ENCODE measurements at regions not wholly inside any gene's neighbourhood (a gene's known extent, or its start where the extent isn't known, plus 50 kb on each side); places are given as distances from the start of the nearest gene placed in this dataset.
"Not testable (repeated sequence)": the region's sequence is repeated elsewhere in the genome, so short reads cannot be mapped to it uniquely, and the experiment has no call there.

- Histone ChIP-seq H3K79me2 (ENCODE audit: insufficient read depth, low read depth, low read length) (no peaks in the 10 kb centered on the region), H3K4me2 (ENCODE audit: low read length) (peak overlapping the region; percentile 83), H3K36me3 (ENCODE audit: insufficient read depth, low read length) (peaks cover 6% of the 10 kb centered on the region; the same call in 1 of the 2 replicates), H4K20me1 (ENCODE audit: insufficient read depth, low read length) (no peaks in the 10 kb centered on the region), H3K9me3 (ENCODE audit: low read length) (peaks cover 26% of the 10 kb centered on the region), H3K9me2 (ENCODE audit: insufficient read depth, low read length) (no peaks in the 10 kb centered on the region), H2AFZ (ENCODE audit: low read length) (peak overlapping the region; percentile 94), H3K4me1 (ENCODE audit: insufficient read depth, low read length, poor library complexity, severe bottlenecking) (peaks cover 40% of the 10 kb centered on the region), H3K4me3 (ENCODE audit: low read depth, low read length, poor library complexity, severe bottlenecking) (peak overlapping the region; percentile 57), H3K27ac (ENCODE audit: low read depth, low read length, poor library complexity, severe bottlenecking) (peak overlapping the region; percentile 94)
- intact Hi-C loops (cut with micrococcal nuclease; ENCODE audit: unreplicated experiment), result loop anchor here (1.0 to 5.0 kb wide), 7 partner anchors 17 to 392 kb away; no protein-coding TSS in a partner anchor
- TF ChIP-seq CTCF (conservative IDR thresholded peaks at IDR 0.05; ENCODE audit: low read length), result no peak
- no peak for TF ChIP-seq EZH2phosphoT487 (IDR thresholded peaks at IDR 0.05; ENCODE audit: borderline replicate concordance, low read depth, low read length)
- peak; percentile 76 for DNase-seq (ENCODE audit: low spot score)
- ChIA-PET CTCF (ENCODE audit: unreplicated experiment) (interaction anchor here (0.5 kb wide), 1 partner anchor 55 kb away, joined by 4 read pairs; no protein-coding TSS in a partner anchor), POLR2A (interaction anchor here (0.8 to 1.7 kb wide), 9 partner anchors 11 to 534 kb away, joined by 3 to 7 read pairs (median 3); a partner anchor contains a TSS)
- BruUV-seq (replicated peaks), result no TSS peak
Observed at GRCh38 chr12:14239935-14240872, 125.3 kb upstream of the ATF7IP start.

- BruUV-seq (replicated peaks), result no TSS peak
- H3K4me3 ChIP-seq (ENCODE audit: low read depth, low read length, poor library complexity, severe bottlenecking), result peak overlapping the region; percentile 57
- TF ChIP-seq CTCF (conservative IDR thresholded peaks at IDR 0.05; ENCODE audit: low read length) (no peak), EZH2phosphoT487 (IDR thresholded peaks at IDR 0.05; ENCODE audit: borderline replicate concordance, low read depth, low read length) (no peak)
- intact Hi-C loops (cut with micrococcal nuclease; ENCODE audit: unreplicated experiment), result loop anchor here (1.0 to 2.0 kb wide), 3 partner anchors 16 to 125 kb away; no protein-coding TSS in a partner anchor
- H3K27ac ChIP-seq (ENCODE audit: low read depth, low read length, poor library complexity, severe bottlenecking), result peak overlapping the region; percentile 94
- DNase-seq (ENCODE audit: low spot score), result no peak
- peak overlapping the region; percentile 83 for H3K4me2 ChIP-seq (ENCODE audit: low read length)
- H3K79me2 ChIP-seq (ENCODE audit: insufficient read depth, low read depth, low read length), result no peaks in the 10 kb centered on the region
- ChIA-PET POLR2A (interaction anchor here (0.6 to 1.7 kb wide), 11 partner anchors 9 to 533 kb away, joined by 3 to 7 read pairs (median 4); a partner anchor contains a TSS), CTCF (ENCODE audit: unreplicated experiment) (no interaction called here)
- H3K4me1 ChIP-seq (ENCODE audit: insufficient read depth, low read length, poor library complexity, severe bottlenecking), result peaks cover 45% of the 10 kb centered on the region
- H3K9me2 ChIP-seq (ENCODE audit: insufficient read depth, low read length), result no peaks in the 10 kb centered on the region
- peaks cover 6% of the 10 kb centered on the region; the same call in 1 of the 2 replicates for H3K36me3 ChIP-seq (ENCODE audit: insufficient read depth, low read length)
- H2AFZ ChIP-seq (ENCODE audit: low read length), result peak overlapping the region; percentile 94
- no peaks in the 10 kb centered on the region for H4K20me1 ChIP-seq (ENCODE audit: insufficient read depth, low read length)
- peaks cover 26% of the 10 kb centered on the region for H3K9me3 ChIP-seq (ENCODE audit: low read length)
Observed at GRCh38 chr12:14240873-14241220, 124.6 kb upstream of the ATF7IP start.

GRCh38 chr12:14242825-14243224 is 122.7 kb upstream of the ATF7IP start:
- H3K36me3 ChIP-seq (ENCODE audit: insufficient read depth, low read length); H3K4me2 ChIP-seq (ENCODE audit: low read length); H3K79me2 ChIP-seq (ENCODE audit: insufficient read depth, low read depth, low read length); H2AFZ ChIP-seq (ENCODE audit: low read length); H3K4me3 ChIP-seq (ENCODE audit: low read depth, low read length, poor library complexity, severe bottlenecking); intact Hi-C loops (cut with micrococcal nuclease; ENCODE audit: unreplicated experiment); BruUV-seq (replicated peaks); H3K9me2 ChIP-seq (ENCODE audit: insufficient read depth, low read length); H4K20me1 ChIP-seq (ENCODE audit: insufficient read depth, low read length); H3K27ac ChIP-seq (ENCODE audit: low read depth, low read length, poor library complexity, severe bottlenecking); DNase-seq (ENCODE audit: low spot score); CTCF ChIA-PET (ENCODE audit: unreplicated experiment): not testable (repeated sequence)
- peaks cover 45% of the 10 kb centered on the region for H3K4me1 ChIP-seq (ENCODE audit: insufficient read depth, low read length, poor library complexity, severe bottlenecking)
- H3K9me3 ChIP-seq (ENCODE audit: low read length), result peaks cover 26% of the 10 kb centered on the region
- POLR2A ChIA-PET, result interaction anchor here (0.9 to 1.3 kb wide), 2 partner anchors 11 to 41 kb away, joined by 3 to 5 read pairs; no protein-coding TSS in a partner anchor
